Type B pancreatic cell (in vitro differentiated cells): ENCODE measurements at regions not wholly inside any gene's neighbourhood (a gene's known extent, or its start where the extent isn't known, plus 50 kb on each side); places are given as distances from the start of the nearest gene placed in this dataset.

Experiments
- DNase-seq: peaks from one replicate; pipeline ENCODE4 v3.0.0; 2021; ENCODE audit warnings: mixed read lengths; ENCODE audit not compliant: unreplicated experiment; ENCODE audit errors: extremely low spot score
- H3K27ac Mint-ChIP-seq: 2 replicates; pipeline ENCODE4 v1.8.0; 2021; ENCODE audit warnings: mild to moderate bottlenecking, mixed read lengths
- H3K27me3 Mint-ChIP-seq: 2 replicates; pipeline ENCODE4 v1.8.0; 2021; ENCODE audit warnings: mixed read lengths
- H3K36me3 Mint-ChIP-seq: 2 replicates; pipeline ENCODE4 v1.8.0; 2021; ENCODE audit warnings: mixed read lengths
- H3K4me1 Mint-ChIP-seq: one replicate; pipeline ENCODE4 v1.8.0; 2021; ENCODE audit warnings: mixed read lengths; ENCODE audit not compliant: unreplicated experiment
- H3K4me3 Mint-ChIP-seq: 2 replicates; pipeline ENCODE4 v1.8.0; 2021; ENCODE audit warnings: mild to moderate bottlenecking, mixed read lengths
- H3K9me3 Mint-ChIP-seq: 2 replicates; pipeline ENCODE4 v1.8.0; 2021; ENCODE audit warnings: mixed read lengths
- CTCF ChIP-seq: fragments of 200-600 bp; sonication (generic); conservative IDR thresholded peaks from 2 replicates; pipeline ENCODE4 v1.5.0; 2021; ENCODE audit warnings: antibody characterized with exemption, mild to moderate bottlenecking

- Mint-ChIP-seq H3K4me1 (no peaks in the 10 kb centered on the region), H3K36me3 (no peaks in the 10 kb centered on the region), H3K27me3 (no peaks in the 10 kb centered on the region), H3K9me3 (no peaks in the 10 kb centered on the region), H3K27ac (no peak overlapping the region), H3K4me3 (no peak overlapping the region)
- DNase-seq, result no peak
- TF ChIP-seq CTCF, result no peak
Measured at GRCh38 chr2:13585732-13586131, 869.0 kb downstream of the TRIB2 start.

GRCh38 chr2:13596233-13596632 is 879.5 kb downstream of the TRIB2 start:
- H3K4me1 Mint-ChIP-seq, result no peaks in the 10 kb centered on the region
- DNase-seq, result no peak
- H3K4me3 Mint-ChIP-seq, result no peak overlapping the region
- no peaks in the 10 kb centered on the region for H3K36me3 Mint-ChIP-seq
- no peaks in the 10 kb centered on the region for H3K9me3 Mint-ChIP-seq
- no peaks in the 10 kb centered on the region for H3K27me3 Mint-ChIP-seq
- no peak for TF ChIP-seq CTCF
- H3K27ac Mint-ChIP-seq, result no peak overlapping the region

- Mint-ChIP-seq H3K4me1 (no peaks in the 10 kb centered on the region), H3K36me3 (no peaks in the 10 kb centered on the region), H3K9me3 (no peaks in the 10 kb centered on the region), H3K27me3 (no peaks in the 10 kb centered on the region), H3K4me3 (no peak overlapping the region), H3K27ac (no peak overlapping the region)
- no peak for TF ChIP-seq CTCF
- no peak for DNase-seq
Measured at GRCh38 chr2:13597176-13597575, 880.4 kb downstream of the TRIB2 start.

- no peak overlapping the region for H3K27ac Mint-ChIP-seq
- no peak for DNase-seq
- no peak for TF ChIP-seq CTCF
- no peaks in the 10 kb centered on the region for H3K27me3 Mint-ChIP-seq
- H3K9me3 Mint-ChIP-seq, result no peaks in the 10 kb centered on the region
- no peaks in the 10 kb centered on the region for H3K4me1 Mint-ChIP-seq
- no peak overlapping the region for H3K4me3 Mint-ChIP-seq
- H3K36me3 Mint-ChIP-seq, result no peaks in the 10 kb centered on the region
Measured at GRCh38 chr2:13601506-13601905, 884.8 kb downstream of the TRIB2 start.

GRCh38 chr2:13604951-13605661 is 888.4 kb downstream of the TRIB2 start:
- no peaks in the 10 kb centered on the region for H3K4me1 Mint-ChIP-seq
- H3K9me3 Mint-ChIP-seq, result no peaks in the 10 kb centered on the region
- H3K4me3 Mint-ChIP-seq, result no peak overlapping the region
- no peaks in the 10 kb centered on the region for H3K27me3 Mint-ChIP-seq
- TF ChIP-seq CTCF, result no peak
- no peak overlapping the region for H3K27ac Mint-ChIP-seq
- H3K36me3 Mint-ChIP-seq, result no peaks in the 10 kb centered on the region
- no peak for DNase-seq

- no peak for DNase-seq
- Mint-ChIP-seq H3K36me3 (no peaks in the 10 kb centered on the region), H3K4me3 (no peak overlapping the region), H3K4me1 (no peaks in the 10 kb centered on the region), H3K9me3 (no peaks in the 10 kb centered on the region), H3K27ac (no peak overlapping the region), H3K27me3 (no peaks in the 10 kb centered on the region)
- TF ChIP-seq CTCF, result no peak
Measured at GRCh38 chr2:13607139-13607538, 890.4 kb downstream of the TRIB2 start.
